CD14-positive monocyte (primary cell): ENCODE measurements at regions not wholly inside any gene's neighbourhood (a gene's known extent, or its start where the extent isn't known, plus 50 kb on each side); places are given as distances from the start of the nearest gene placed in this dataset.

ENCODE experiments used
- DNase-seq, 3 donors: peaks; one replicate each; pipeline ENCODE4 v3.0.0-alpha.2; 2011 to 2022
- H2AFZ ChIP-seq: 2 replicates; pipeline ENCODE4 v1.6.0; 2012; ENCODE audit warnings: mild to moderate bottlenecking, low read depth, low read length, inconsistent platforms; ENCODE audit not compliant: insufficient read depth, poor library complexity, severe bottlenecking
- H3K27ac ChIP-seq, 2 donors: 1 replicate in 1 of 2; 2 replicates in 1 of 2; pipeline ENCODE4 v1.5.1; 2012 to 2013; ENCODE audit warnings: low read length in 2 of 2, control low read depth in 1 of 2, inconsistent platforms in 1 of 2, low read depth in 1 of 2, mild to moderate bottlenecking in 1 of 2
- H3K27me3 ChIP-seq, 2 donors: one replicate each; pipeline versions ENCODE4 v1.6.0 to v1.6.1; 2011 to 2013; ENCODE audit warnings: low read length in 2 of 2; ENCODE audit not compliant: control insufficient read depth in 2 of 2, insufficient read depth in 2 of 2
- H3K36me3 ChIP-seq, 2 donors: replicated peaks in 1 of 2; 1 replicate in 1 of 2; 2 replicates in 1 of 2; pipeline versions ENCODE4 v1.5.1 to v1.6.1; 2012 to 2013; ENCODE audit warnings: low read length in 2 of 2, control low read depth in 1 of 2, inconsistent platforms in 1 of 2, mild to moderate bottlenecking in 1 of 2; ENCODE audit not compliant: insufficient read depth in 2 of 2, control insufficient read depth in 1 of 2
- H3K4me1 ChIP-seq, 2 donors: 1 replicate in 1 of 2; 2 replicates in 1 of 2; pipeline versions ENCODE4 v1.5.1 to v1.6.1; 2012 to 2013; ENCODE audit warnings: low read length in 2 of 2, control low read depth in 1 of 2, inconsistent platforms in 1 of 2, mild to moderate bottlenecking in 1 of 2, moderate library complexity in 1 of 2; ENCODE audit not compliant: insufficient read depth in 2 of 2, control insufficient read depth in 1 of 2
- H3K4me2 ChIP-seq: replicated peaks from 2 replicates; pipeline ENCODE3; 2012; ENCODE audit warnings: low read length, moderate library complexity, mild to moderate bottlenecking; ENCODE audit not compliant: poor library complexity, severe bottlenecking; ENCODE audit errors: extremely low read depth
- H3K4me3 ChIP-seq, 3 experiments: fragments of 200-600 bp in 1 of 3; sonication (generic) in 1 of 3; replicated peaks in 1 of 3; 1 replicate in 2 of 3; 2 replicates in 1 of 3; pipeline ENCODE4 v1.5.1; 2011 to 2013; ENCODE audit warnings: low read length in 3 of 3, mild to moderate bottlenecking in 3 of 3, control low read depth in 2 of 3, low read depth in 2 of 3, inconsistent platforms in 1 of 3, moderate library complexity in 1 of 3
- H3K79me2 ChIP-seq: 2 replicates; pipeline ENCODE4 v1.6.0; 2012; ENCODE audit warnings: mild to moderate bottlenecking, control low read depth, inconsistent platforms, low read length, moderate library complexity; ENCODE audit not compliant: insufficient read depth
- H3K9ac ChIP-seq: 2 replicates; pipeline ENCODE4 v1.6.0; 2017; ENCODE audit warnings: low read length, mild to moderate bottlenecking; ENCODE audit not compliant: insufficient read depth, poor library complexity, severe bottlenecking
- H3K9me3 ChIP-seq, 2 donors: replicated peaks in 1 of 2; 1 replicate in 1 of 2; 2 replicates in 1 of 2; pipeline versions ENCODE4 v1.5.1 to v1.6.1; 2012 to 2013; ENCODE audit warnings: low read length in 2 of 2, control low read depth in 1 of 2; ENCODE audit not compliant: control insufficient read depth in 1 of 2, insufficient read depth in 1 of 2
- H4K20me1 ChIP-seq: 2 replicates; pipeline ENCODE4 v1.6.0; 2012; ENCODE audit warnings: mild to moderate bottlenecking, low read length, control low read depth, moderate library complexity; ENCODE audit not compliant: insufficient read depth
- H3K27ac Mint-ChIP-seq, 7 donors: one replicate each; pipeline ENCODE4 v1.8.0; 2020; ENCODE audit warnings: mild to moderate bottlenecking in 7 of 7, mixed read lengths in 7 of 7, moderate library complexity in 6 of 7, inconsistent platforms in 2 of 7
- H3K27me3 Mint-ChIP-seq, 3 donors: one replicate each; pipeline ENCODE4 v1.8.0; 2021 to 2022; ENCODE audit warnings: low read depth in 3 of 3, mild to moderate bottlenecking in 3 of 3, mixed read lengths in 3 of 3, moderate library complexity in 3 of 3, inconsistent platforms in 1 of 3
- H3K36me3 Mint-ChIP-seq, 2 donors: one replicate each; pipeline ENCODE4 v1.8.0; 2020; ENCODE audit warnings: mixed read lengths in 2 of 2, inconsistent platforms in 1 of 2, mild to moderate bottlenecking in 1 of 2
- H3K4me1 Mint-ChIP-seq: one replicate; pipeline ENCODE4 v1.8.0; 2020; ENCODE audit warnings: mild to moderate bottlenecking, mixed read lengths
- H3K4me3 Mint-ChIP-seq, 2 donors: one replicate each; pipeline ENCODE4 v1.8.0; 2020; ENCODE audit warnings: mild to moderate bottlenecking in 2 of 2, mixed read lengths in 2 of 2, moderate library complexity in 1 of 2
- H3K9me3 Mint-ChIP-seq, 7 donors: one replicate each; pipeline ENCODE4 v1.8.0; 2020 to 2022; ENCODE audit warnings: mixed read lengths in 7 of 7, mild to moderate bottlenecking in 6 of 7, moderate library complexity in 6 of 7, inconsistent platforms in 2 of 7
- WGBS: methylation state at CpG from one replicate; pipeline ENCODE4 v1.1.5; 2013; ENCODE audit warnings: missing lambda C conversion rate; ENCODE audit not compliant: insufficient coverage; 5-methylcytosine and 5-hydroxymethylcytosine counted together
- intact Hi-C, 2 donors: fragments of 100-400 bp; cut with micrococcal nuclease; formaldehyde crosslinking; loops; one replicate each; pipeline versions ENCODE4 v1.15.0 to v1.15.1; 2023
- TF ChIP-seq, protein P1 (sequence below): fragments of 200-600 bp; IDR thresholded peaks from one replicate; pipeline ENCODE4 v1.8.0; 2022; ENCODE audit warnings: antibody characterized with exemption, mild to moderate bottlenecking

DNA sequence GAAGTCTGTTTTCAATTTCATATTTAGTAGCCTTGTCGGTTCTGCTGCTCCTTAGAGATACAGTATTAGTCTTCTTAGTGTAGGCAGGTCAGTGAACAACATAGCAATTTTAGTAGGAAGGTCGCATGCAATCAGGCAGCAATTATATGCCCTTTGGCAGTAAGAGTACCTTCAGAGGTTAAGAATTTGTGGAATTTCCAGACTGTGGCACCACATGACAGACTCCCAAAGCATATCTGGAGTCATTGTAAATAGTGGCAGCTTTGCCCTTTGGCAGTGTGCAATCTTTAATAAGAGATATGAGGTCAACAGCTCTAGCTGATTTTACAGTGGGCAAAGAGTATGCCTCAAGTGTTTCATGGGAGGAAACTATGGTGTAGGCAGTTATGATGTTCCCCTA is 1532.5 kb upstream of the CADM2 start:
- DNase-seq: no peak
- no peak overlapping the region for H2AFZ ChIP-seq
- no peak overlapping the region for H3K9ac ChIP-seq
- no peaks in the 10 kb centered on the region for H3K27me3 Mint-ChIP-seq
- no peaks in the 10 kb centered on the region for H3K36me3 ChIP-seq
- H3K9me3 Mint-ChIP-seq: peaks cover 0 to 6% (median 5%) of the 10 kb centered on the region in 7 donors
- H3K36me3 Mint-ChIP-seq: no peaks in the 10 kb centered on the region
- no peaks in the 10 kb centered on the region for H3K4me1 Mint-ChIP-seq
- no peaks in the 10 kb centered on the region for H3K79me2 ChIP-seq
- peaks cover 0 to 4% of the 10 kb centered on the region in 2 donors for H3K9me3 ChIP-seq
- H3K4me3 Mint-ChIP-seq: no peak overlapping the region
- H3K27ac ChIP-seq: no peak overlapping the region
- intact Hi-C loops: no loop called here
- H3K4me3 ChIP-seq: no peak overlapping the region
- H3K4me1 ChIP-seq: no peaks in the 10 kb centered on the region
- no peaks in the 10 kb centered on the region for H3K27me3 ChIP-seq
- TF ChIP-seq, protein P1, sequence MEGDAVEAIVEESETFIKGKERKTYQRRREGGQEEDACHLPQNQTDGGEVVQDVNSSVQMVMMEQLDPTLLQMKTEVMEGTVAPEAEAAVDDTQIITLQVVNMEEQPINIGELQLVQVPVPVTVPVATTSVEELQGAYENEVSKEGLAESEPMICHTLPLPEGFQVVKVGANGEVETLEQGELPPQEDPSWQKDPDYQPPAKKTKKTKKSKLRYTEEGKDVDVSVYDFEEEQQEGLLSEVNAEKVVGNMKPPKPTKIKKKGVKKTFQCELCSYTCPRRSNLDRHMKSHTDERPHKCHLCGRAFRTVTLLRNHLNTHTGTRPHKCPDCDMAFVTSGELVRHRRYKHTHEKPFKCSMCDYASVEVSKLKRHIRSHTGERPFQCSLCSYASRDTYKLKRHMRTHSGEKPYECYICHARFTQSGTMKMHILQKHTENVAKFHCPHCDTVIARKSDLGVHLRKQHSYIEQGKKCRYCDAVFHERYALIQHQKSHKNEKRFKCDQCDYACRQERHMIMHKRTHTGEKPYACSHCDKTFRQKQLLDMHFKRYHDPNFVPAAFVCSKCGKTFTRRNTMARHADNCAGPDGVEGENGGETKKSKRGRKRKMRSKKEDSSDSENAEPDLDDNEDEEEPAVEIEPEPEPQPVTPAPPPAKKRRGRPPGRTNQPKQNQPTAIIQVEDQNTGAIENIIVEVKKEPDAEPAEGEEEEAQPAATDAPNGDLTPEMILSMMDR: no peak
- no CpG with 5 or more reads among the region's 2 CpGs for WGBS
- H3K4me2 ChIP-seq: no peak overlapping the region
- no peaks in the 10 kb centered on the region for H4K20me1 ChIP-seq
- no peak overlapping the region for H3K27ac Mint-ChIP-seq

DNA sequence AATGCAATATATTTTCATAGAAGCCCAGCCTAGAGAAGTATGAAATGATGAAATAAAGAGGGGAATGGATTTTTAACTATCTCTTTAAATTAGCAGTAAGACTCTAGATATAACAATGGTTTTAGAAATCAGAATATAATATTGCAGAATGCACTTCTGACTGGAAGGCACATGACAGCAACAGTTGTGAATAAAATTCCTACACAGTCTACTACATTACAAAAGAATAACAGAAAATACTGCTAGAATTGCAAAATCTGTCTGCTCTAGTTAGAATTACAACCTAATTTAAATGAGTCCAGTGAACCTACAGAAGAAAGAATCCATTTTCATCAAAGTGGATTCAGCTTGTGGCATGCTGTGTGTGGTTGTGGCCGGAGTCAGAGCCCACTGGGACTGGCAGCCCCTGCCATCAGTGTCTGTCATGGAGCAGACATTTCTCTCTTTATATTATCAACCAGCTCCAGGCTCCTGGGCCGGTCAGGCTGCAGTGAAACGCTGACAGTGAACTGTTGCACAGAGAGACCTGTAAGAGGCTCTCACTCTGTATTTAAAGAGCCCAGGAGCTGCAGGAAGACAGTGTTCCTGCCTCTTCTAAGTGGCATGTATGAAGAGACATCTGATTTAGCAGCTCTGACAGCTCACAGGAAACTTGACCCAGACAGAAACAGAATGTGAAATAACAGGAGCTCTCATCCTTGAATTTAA is 1523.8 kb upstream of the CADM2 start:
- Histone ChIP-seq H3K4me3 (no peak overlapping the region), H3K4me1 (no peaks in the 10 kb centered on the region), H3K9ac (no peak overlapping the region), H4K20me1 (no peaks in the 10 kb centered on the region), H2AFZ (no peak overlapping the region), H3K36me3 (no peaks in the 10 kb centered on the region), H3K4me2 (no peak overlapping the region), H3K27me3 (no peaks in the 10 kb centered on the region), H3K9me3 (peaks cover 0 to 3% of the 10 kb centered on the region in 2 donors), H3K27ac (no peak overlapping the region), H3K79me2 (no peaks in the 10 kb centered on the region)
- H3K27ac Mint-ChIP-seq: no peak overlapping the region
- TF ChIP-seq, protein P1: no peak
- DNase-seq: no peak
- intact Hi-C loops: no loop called here
- H3K4me1 Mint-ChIP-seq: no peaks in the 10 kb centered on the region
- peaks cover 0 to 6% (median 0%) of the 10 kb centered on the region in 7 donors for H3K9me3 Mint-ChIP-seq
- no peaks in the 10 kb centered on the region for H3K36me3 Mint-ChIP-seq
- no peak overlapping the region for H3K4me3 Mint-ChIP-seq
- WGBS: 30% methylated on average over 1 of the region's 3 CpGs
- no peaks in the 10 kb centered on the region for H3K27me3 Mint-ChIP-seq
